H7 (cell line): ENCODE measurements at regions not wholly inside any gene's neighbourhood (a gene's known extent, or its start where the extent isn't known, plus 50 kb on each side); places are given as distances from the start of the nearest gene placed in this dataset.
"Not testable (repeated sequence)": the region's sequence is repeated elsewhere in the genome, so short reads cannot be mapped to it uniquely, and the experiment has no call there.

Experiments used
- DNase-seq: peaks from one replicate; pipeline ENCODE4 v3.0.0; 2012
- H3K27me3 ChIP-seq: 2 replicates; pipeline ENCODE4 v1.6.0; 2011; ENCODE audit warnings: mild to moderate bottlenecking, low read length; ENCODE audit not compliant: control insufficient read depth, insufficient read depth
- H3K36me3 ChIP-seq: replicated peaks from 2 replicates; pipeline ENCODE4 v1.5.1; 2011; ENCODE audit warnings: low read length; ENCODE audit not compliant: control insufficient read depth, insufficient read depth
- H3K4me3 ChIP-seq: 2 replicates; pipeline ENCODE4 v1.5.1; 2011; ENCODE audit warnings: low read depth, mild to moderate bottlenecking, control low read depth, low read length, moderate library complexity; ENCODE audit not compliant: insufficient read depth

DNA sequence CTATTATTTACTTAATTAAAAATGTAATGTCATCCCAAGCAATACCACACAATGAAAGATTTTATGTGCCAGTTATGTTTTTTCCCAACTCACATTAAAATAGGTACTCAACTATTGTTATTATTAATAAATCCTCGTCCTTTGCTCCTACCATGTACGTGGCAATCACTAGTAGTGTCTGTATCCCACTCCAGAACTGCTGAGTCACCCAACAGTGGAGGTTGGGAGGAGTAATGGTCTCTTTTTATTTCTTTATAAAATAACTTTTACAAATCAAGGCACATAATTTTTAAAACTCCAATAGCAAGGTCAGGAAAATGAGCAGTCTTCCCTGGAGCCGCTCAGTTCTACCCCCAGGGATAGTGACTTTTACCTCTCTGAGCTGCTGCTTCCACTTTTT is 273.5 kb upstream of the PLPP4 start:
- H3K4me3 ChIP-seq, result no peak overlapping the region
- no peaks in the 10 kb centered on the region for H3K36me3 ChIP-seq
- H3K27me3 ChIP-seq, result no peaks in the 10 kb centered on the region
- DNase-seq, result no peak

DNA sequence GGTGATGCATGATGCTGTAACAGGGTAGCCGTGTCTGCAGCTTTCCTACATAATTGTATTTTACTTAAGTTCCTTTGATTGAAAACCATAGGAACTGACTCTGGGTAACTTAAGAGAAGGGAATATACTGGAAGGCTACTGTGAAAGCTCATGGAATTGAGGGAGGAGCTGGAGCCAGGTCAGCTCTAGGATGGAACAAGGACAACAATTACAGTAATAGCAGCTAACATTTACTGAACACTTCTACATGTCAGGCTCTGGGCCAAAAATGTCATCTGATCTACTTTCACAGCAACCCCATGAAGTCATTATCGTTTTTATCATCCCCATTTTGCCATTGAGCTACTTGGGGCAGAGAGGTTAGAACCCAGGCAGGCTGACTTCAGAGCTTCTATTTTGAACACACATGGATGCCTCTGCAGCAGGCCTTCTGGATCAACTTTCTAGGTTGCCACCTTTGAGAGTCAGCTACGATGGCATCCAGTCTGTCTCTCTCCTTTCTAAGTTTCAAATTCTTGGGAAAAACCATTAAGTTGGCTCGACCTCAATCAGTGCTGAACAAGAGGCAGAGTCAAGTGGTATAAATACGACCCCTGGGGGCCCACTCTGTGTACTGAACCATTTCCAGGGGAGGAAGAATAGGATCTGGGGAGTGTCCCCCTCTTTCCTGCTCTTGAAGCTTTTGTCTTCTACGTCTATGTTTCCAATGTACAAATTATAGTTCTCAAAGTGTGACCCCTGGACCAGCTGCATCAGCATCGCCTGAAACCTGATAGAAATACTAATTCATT is 272.3 kb upstream of the PLPP4 start:
- Histone ChIP-seq H3K4me3 (no peak overlapping the region), H3K36me3 (no peaks in the 10 kb centered on the region), H3K27me3 (no peaks in the 10 kb centered on the region)
- DNase-seq, result peak; percentile 57

- no peak for DNase-seq
- H3K4me3 ChIP-seq, result no peak overlapping the region
- H3K36me3 ChIP-seq, result no peaks in the 10 kb centered on the region
- H3K27me3 ChIP-seq, result no peaks in the 10 kb centered on the region
Measured at GRCh38 chr10:120186506-120186905, 270.5 kb upstream of the PLPP4 start.

- DNase-seq, H3K27me3 ChIP-seq, H3K36me3 ChIP-seq, H3K4me3 ChIP-seq: not testable (repeated sequence)
Measured at GRCh38 chr10:120187168-120187567, 269.9 kb upstream of the PLPP4 start.

DNA sequence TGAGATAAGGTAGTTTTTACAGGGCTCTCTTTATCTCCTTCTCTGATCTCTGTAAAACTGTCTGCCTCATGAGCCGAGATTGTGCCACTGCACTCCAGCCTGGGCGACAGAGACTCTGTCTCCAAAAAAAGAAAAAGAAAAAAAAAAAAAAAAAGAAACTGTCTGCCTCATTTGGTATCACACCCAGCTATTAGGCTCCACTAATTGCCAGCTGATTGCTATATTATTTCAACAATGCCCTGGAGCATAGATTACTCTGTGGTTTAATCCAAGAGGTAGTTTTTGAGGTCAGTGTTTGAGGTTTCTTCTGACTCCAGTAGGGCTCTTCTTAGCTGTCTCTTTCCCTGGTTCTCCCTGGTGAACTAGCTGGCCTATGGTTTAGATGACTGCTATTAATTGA is 268.1 kb upstream of the PLPP4 start:
- H3K27me3 ChIP-seq, result no peaks in the 10 kb centered on the region
- no peak overlapping the region for H3K4me3 ChIP-seq
- H3K36me3 ChIP-seq, result no peaks in the 10 kb centered on the region
- DNase-seq, result no peak

DNA sequence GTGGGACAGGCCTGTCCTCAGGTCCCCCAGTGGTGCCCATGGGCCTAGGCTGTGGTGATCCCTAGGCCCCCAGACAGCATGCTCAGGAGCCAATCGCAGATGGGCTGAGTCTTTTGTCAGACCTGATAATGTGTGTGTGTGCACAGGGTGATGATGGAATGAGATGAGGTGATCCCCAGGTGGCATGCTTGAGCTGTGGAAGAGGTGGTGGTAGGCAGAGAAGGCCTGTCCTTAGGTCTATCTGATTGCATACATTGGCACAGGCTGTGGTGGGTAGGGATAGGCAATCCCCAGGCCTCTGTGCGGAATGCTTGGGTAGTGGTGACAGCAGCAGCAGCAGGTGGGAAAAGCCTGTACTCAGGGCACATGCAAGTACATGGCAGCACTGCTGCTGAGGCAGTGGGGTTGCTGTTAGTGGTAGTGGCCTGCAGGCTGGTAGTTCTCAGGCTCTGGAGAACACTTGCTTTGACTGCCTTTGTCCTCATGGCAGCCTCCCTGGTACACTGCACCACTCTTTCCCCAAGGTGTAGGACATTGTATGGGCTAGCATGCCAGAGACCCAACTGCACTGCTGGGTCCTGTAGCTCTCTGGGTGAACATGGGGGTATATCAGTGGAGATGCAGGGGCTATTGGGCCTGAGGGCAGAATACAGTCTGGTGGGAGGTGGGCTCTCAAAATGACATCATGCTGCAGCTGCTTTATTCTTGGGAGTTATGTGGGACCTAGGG is 260.9 kb upstream of the PLPP4 start:
- no peak overlapping the region for H3K4me3 ChIP-seq

DNA sequence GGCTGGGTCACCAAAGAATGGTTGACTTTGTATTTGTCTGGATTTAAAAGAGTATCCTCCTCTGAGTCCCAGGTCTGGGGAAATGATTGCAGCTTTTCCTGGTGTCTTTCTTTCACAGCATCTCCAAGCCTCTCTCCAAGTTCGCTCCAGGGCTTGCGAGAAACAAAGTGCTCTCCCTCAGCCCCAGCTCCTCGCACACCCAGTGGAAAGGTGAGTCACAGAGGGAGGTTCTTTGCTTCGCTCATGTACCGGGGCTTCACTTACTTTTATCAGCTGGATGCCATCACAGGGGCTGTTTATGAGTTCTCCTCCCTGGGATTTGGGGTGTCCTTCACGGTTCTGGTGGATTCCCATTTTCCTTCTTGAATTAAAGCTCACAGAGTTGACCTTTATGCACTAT is 252.2 kb upstream of the PLPP4 start:
- DNase-seq, result no peak
- Histone ChIP-seq H3K4me3 (no peak overlapping the region), H3K36me3 (no peaks in the 10 kb centered on the region), H3K27me3 (no peaks in the 10 kb centered on the region)

More for the DNA sequence above, 260.9 kb upstream of the PLPP4 start:
- no peaks in the 10 kb centered on the region for H3K36me3 ChIP-seq
- H3K27me3 ChIP-seq, result no peaks in the 10 kb centered on the region
- DNase-seq, result no peak

DNA sequence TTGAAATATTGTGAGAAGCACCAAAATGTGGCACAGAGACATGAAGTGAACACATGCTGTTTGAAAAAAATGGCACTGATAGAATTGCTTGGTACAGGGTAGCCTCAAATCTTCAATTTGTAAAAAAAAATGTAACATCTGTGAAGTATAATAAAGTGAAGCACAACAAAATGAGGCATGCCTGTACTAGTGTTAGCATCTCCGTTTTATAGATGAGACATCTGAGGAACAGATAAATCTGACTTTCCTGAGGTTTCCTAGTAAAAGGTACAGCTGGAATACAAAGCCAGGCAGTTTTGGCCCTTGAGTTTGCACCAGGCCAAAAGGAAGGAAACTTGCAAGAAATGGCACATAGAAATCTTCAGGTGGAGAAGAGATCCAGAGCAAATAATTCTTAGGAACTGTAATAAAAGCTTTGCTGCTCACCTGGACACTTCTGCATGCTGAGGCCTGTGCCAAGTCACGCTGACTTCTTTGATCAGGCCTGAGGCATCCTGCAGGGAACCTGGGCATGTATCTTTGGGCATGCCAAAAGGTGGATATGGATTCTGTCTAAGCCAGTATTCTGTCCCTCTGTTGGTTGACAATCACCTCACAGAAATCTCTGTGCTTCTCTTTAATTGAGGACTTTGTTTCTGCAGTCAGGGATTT is 251.5 kb upstream of the PLPP4 start:
- H3K4me3 ChIP-seq, result no peak overlapping the region
- H3K36me3 ChIP-seq, result no peaks in the 10 kb centered on the region
- no peaks in the 10 kb centered on the region for H3K27me3 ChIP-seq
- DNase-seq, result no peak

- Histone ChIP-seq H3K36me3 (no peaks in the 10 kb centered on the region), H3K27me3 (no peaks in the 10 kb centered on the region), H3K4me3 (no peak overlapping the region)
- no peak for DNase-seq
Measured at GRCh38 chr10:120208488-120208887, 248.5 kb upstream of the PLPP4 start.

GRCh38 chr10:120209124-120209762 is 247.8 kb upstream of the PLPP4 start:
- Histone ChIP-seq H3K4me3 (no peak overlapping the region), H3K27me3 (no peaks in the 10 kb centered on the region), H3K36me3 (no peaks in the 10 kb centered on the region)
- DNase-seq, result no peak

DNA sequence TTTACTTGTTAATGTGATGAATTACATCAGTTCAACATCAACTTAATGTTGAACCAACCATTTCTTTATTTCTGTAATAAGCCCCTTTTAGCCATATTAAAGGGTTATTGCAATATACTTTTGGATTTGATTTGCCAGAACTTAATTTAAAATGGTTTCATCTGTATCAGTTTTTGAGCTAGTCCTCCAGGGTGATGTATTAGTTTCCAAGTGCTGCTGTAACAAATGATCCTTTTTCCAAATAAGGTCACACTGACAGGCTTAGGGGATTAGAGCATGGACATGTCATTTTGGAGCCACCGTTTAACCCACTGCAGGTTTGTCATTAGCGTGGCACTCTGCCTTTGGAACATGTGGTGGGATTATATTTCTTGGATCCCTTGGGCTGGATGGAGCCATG is 244.8 kb upstream of the PLPP4 start:
- H3K4me3 ChIP-seq, result no peak overlapping the region
- no peak for DNase-seq
- no peaks in the 10 kb centered on the region for H3K36me3 ChIP-seq
- no peaks in the 10 kb centered on the region for H3K27me3 ChIP-seq

DNA sequence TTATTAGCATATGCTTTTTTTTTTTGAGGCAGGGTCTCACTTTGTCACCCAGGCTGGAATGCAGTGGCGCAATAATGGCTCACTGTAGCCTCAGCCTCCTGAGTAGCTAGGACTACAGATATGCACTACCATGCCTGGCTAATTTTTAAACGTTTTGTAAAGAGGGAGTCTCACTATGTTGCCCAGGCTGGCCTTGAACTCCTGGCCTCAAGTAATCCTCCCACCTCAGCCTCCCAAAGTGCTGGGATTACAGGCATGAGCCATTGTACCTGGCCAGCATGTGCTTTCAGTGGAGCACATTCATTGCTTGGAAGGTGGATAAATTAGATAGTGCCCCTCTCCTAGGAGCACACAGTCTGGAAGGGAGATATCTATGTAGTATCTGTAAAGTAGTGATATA is 243.7 kb upstream of the PLPP4 start:
- not testable (repeated sequence) for DNase-seq, H3K4me3 ChIP-seq

GRCh38 chr10:120217736-120218135 is 239.3 kb upstream of the PLPP4 start:
- DNase-seq, result no peak
- Histone ChIP-seq H3K4me3 (no peak overlapping the region), H3K36me3 (no peaks in the 10 kb centered on the region), H3K27me3 (no peaks in the 10 kb centered on the region)

More for the DNA sequence above, 243.7 kb upstream of the PLPP4 start:
- not testable (repeated sequence) for H3K36me3 ChIP-seq, H3K27me3 ChIP-seq

GRCh38 chr10:120221873-120222485 is 235.0 kb upstream of the PLPP4 start:
- Histone ChIP-seq H3K36me3 (no peaks in the 10 kb centered on the region), H3K27me3 (no peaks in the 10 kb centered on the region), H3K4me3 (no peak overlapping the region)
- DNase-seq, result peak; percentile 77
